ENCODE measurements at regions not wholly inside any gene's neighbourhood (a gene's known extent, or its start where the extent isn't known, plus 50 kb on each side); places are given as distances from the start of the nearest gene placed in this dataset.
A peak's percentile ranks its signal among the peaks of the same experiment; 100 is the strongest.
"Not testable (repeated sequence)": the region's sequence is repeated elsewhere in the genome, so short reads cannot be mapped to it uniquely, and the experiment has no call there.

- DNase-seq (ENCODE audit: low read depth in 2 of 2): not testable (repeated sequence)
Observed at GRCh38 chr9:104195142-104195541, 101.0 kb downstream of the SMC2 start.

GRCh38 chr9:104200456-104200994, 106.4 kb downstream of the SMC2 start:
- DNase-seq (ENCODE audit: low read depth in 2 of 2): no peak

GRCh38 chr9:104206766-104207165, 112.7 kb downstream of the SMC2 start:
- DNase-seq (ENCODE audit: low read depth in 2 of 2): no peak

- DNase-seq (ENCODE audit: low read depth in 2 of 2): no peak
Observed at GRCh38 chr9:104209387-104209786, 115.3 kb downstream of the SMC2 start.

- no peak for DNase-seq (ENCODE audit: low read depth in 2 of 2)
Observed at GRCh38 chr9:104227108-104227507, 133.0 kb downstream of the SMC2 start.

GRCh38 chr9:104232781-104233341, 138.8 kb downstream of the SMC2 start:
- peak; percentile 30 to 62 for DNase-seq (ENCODE audit: low read depth in 2 of 2)

GRCh38 chr9:104233366-104233765, 139.3 kb downstream of the SMC2 start:
- no peak for DNase-seq (ENCODE audit: low read depth in 2 of 2)

- not testable (repeated sequence) for DNase-seq (ENCODE audit: low read depth in 2 of 2)
Observed at GRCh38 chr9:104234632-104235337, 140.7 kb downstream of the SMC2 start.

- DNase-seq (ENCODE audit: low read depth in 2 of 2): not testable (repeated sequence)
Observed at GRCh38 chr9:104235347-104236120, 141.4 kb downstream of the SMC2 start.

- no peak for DNase-seq (ENCODE audit: low read depth in 2 of 2)
Observed at GRCh38 chr9:104238668-104239067, 144.6 kb downstream of the SMC2 start.

- DNase-seq (ENCODE audit: low read depth in 2 of 2): no peak
Observed at GRCh38 chr9:104240890-104241289, 146.8 kb downstream of the SMC2 start.

- DNase-seq (ENCODE audit: low read depth in 2 of 2): no peak
Observed at GRCh38 chr9:104245925-104246324, 151.8 kb downstream of the SMC2 start.

GRCh38 chr9:104247899-104248460, 153.9 kb downstream of the SMC2 start:
- peak in 1 of 2 donors; percentile 8 for DNase-seq (ENCODE audit: low read depth in 2 of 2)

GRCh38 chr9:104256031-104256695, 162.1 kb downstream of the SMC2 start:
- DNase-seq (ENCODE audit: low read depth in 2 of 2): no peak

GRCh38 chr9:104256696-104257062, 162.6 kb downstream of the SMC2 start:
- no peak for DNase-seq (ENCODE audit: low read depth in 2 of 2)

GRCh38 chr9:104258296-104259011, 164.3 kb downstream of the SMC2 start:
- no peak for DNase-seq (ENCODE audit: low read depth in 2 of 2)

- no peak for DNase-seq (ENCODE audit: low read depth in 2 of 2)
Observed at GRCh38 chr9:104260004-104260403, 165.9 kb downstream of the SMC2 start.

GRCh38 chr9:104263942-104264341, 169.8 kb downstream of the SMC2 start:
- no peak for DNase-seq (ENCODE audit: low read depth in 2 of 2)

- no peak for DNase-seq (ENCODE audit: low read depth in 2 of 2)
Observed at GRCh38 chr9:104264431-104264830, 170.3 kb downstream of the SMC2 start.

- DNase-seq (ENCODE audit: low read depth in 2 of 2): peak in 1 of 2 donors; percentile 2
Observed at GRCh38 chr9:104269374-104269773, 175.3 kb downstream of the SMC2 start.

Measured in dermis microvascular lymphatic vessel endothelial cell (primary cell).